A549 (cell line): ENCODE measurements at regions not wholly inside any gene's neighbourhood (a gene's known extent, or its start where the extent isn't known, plus 50 kb on each side); places are given as distances from the start of the nearest gene placed in this dataset.

Experiments
- ATAC-seq, 2 experiments: fragments of 200-7000 bp in 1 of 2; fragments of >200 bp in 1 of 2; cut with Nextera tagmentation in 1 of 2; cut with Tn5 transposase in 1 of 2; 3 replicates each; pipeline versions ENCODE4 v1.8.0 to v1.9.1; 2018 to 2020; ENCODE audit warnings: mild to moderate bottlenecking in 1 of 2, moderate library complexity in 1 of 2
- CTCF ChIA-PET: fragments of 300-600 bp; sonication (Branson Sonifier 250); formaldehyde crosslinking; extraction: SDS; loops from one replicate; lab custom pipeline; 2021; ENCODE audit warnings: antibody characterized with exemption, inconsistent platforms; lab: Yijun Ruan, JAX
- POLR2A ChIA-PET: fragments of 350-600 bp; formaldehyde crosslinking; extraction: SDS; loops from one replicate; lab custom pipeline; 2021; ENCODE audit warnings: antibody characterized with exemption, inconsistent platforms; lab: Yijun Ruan, JAX
- DNase-seq, 2 experiments: peaks; one replicate each; pipeline versions ENCODE4 v3.0.0 to v3.0.0-alpha.2; 2011 to 2016; ENCODE audit warnings: low read depth in 1 of 2, low spot score in 1 of 2
- FAIRE-seq: peaks from 2 replicates; lab custom pipeline; 2011; peaks lifted over from hg19 to GRCh38; lab: Jason Lieb, UNC
- H3K27ac ChIP-seq, 2 experiments: fragments of >200 bp; sonication (Bioruptor Twin); formaldehyde crosslinking; 3 replicates each; pipeline ENCODE4 v1.5.1; 2016 to 2017
- H3K4me1 ChIP-seq: fragments of >200 bp; sonication (Bioruptor Twin); formaldehyde crosslinking; 3 replicates; pipeline ENCODE4 v1.6.1; 2016
- H3K4me2 ChIP-seq: fragments of >200 bp; sonication (Bioruptor Twin); formaldehyde crosslinking; 3 replicates; pipeline ENCODE4 v1.6.1; 2016
- H3K4me3 ChIP-seq: fragments of >200 bp; sonication (Bioruptor Twin); formaldehyde crosslinking; 3 replicates; pipeline ENCODE4 v1.5.1; 2016
- H3K9me3 ChIP-seq: fragments of >200 bp; sonication (Bioruptor Twin); formaldehyde crosslinking; 3 replicates; pipeline ENCODE4 v1.6.1; 2016
- CBX8 ChIP-seq: fragments of 200-600 bp; sonication (generic); IDR thresholded peaks from 2 replicates; pipeline ENCODE4 v1.6.1; 2016
- CEBPB ChIP-seq, 2 experiments: fragments of >200 bp in 1 of 2; sonication (Bioruptor Twin) in 1 of 2; formaldehyde crosslinking in 1 of 2; IDR thresholded peaks; 2 replicates each; pipeline ENCODE4 v1.6.1; 2012 to 2016
- CHD4 ChIP-seq: fragments of 200-600 bp; sonication (generic); IDR thresholded peaks from 2 replicates; pipeline ENCODE4 v1.6.1; 2016; ENCODE audit warnings: antibody characterized with exemption, mild to moderate bottlenecking, borderline replicate concordance
- EHF ChIP-seq: fragments of 250-450 bp; sonication (Bioruptor Pico); IDR thresholded peaks from 2 replicates; pipeline ENCODE4 v1.5.0; 2020; ENCODE audit warnings: mild to moderate bottlenecking
- ELK1 ChIP-seq: fragments of 150-350 bp; IDR thresholded peaks from 2 replicates; pipeline ENCODE4 v1.6.1; 2014; ENCODE audit warnings: low read depth, mild to moderate bottlenecking, low read length
- EP300 ChIP-seq, 2 experiments: fragments of >200 bp; sonication (Bioruptor Twin); formaldehyde crosslinking; IDR thresholded peaks; 2 replicates in 1 of 2; 3 replicates in 1 of 2; pipeline ENCODE4 v1.6.1; 2016 to 2017
- FOXS1 ChIP-seq: fragments of 250-450 bp; sonication (Bioruptor Pico); IDR thresholded peaks from 2 replicates; pipeline ENCODE4 v1.5.0; 2020; ENCODE audit warnings: mild to moderate bottlenecking, moderate library complexity
- GATA3 ChIP-seq: IDR thresholded peaks from 2 replicates; pipeline ENCODE4 v1.6.1; 2012; ENCODE audit warnings: borderline replicate concordance
- HEYL ChIP-seq: fragments of 250-450 bp; sonication (Bioruptor Pico); IDR thresholded peaks from 2 replicates; pipeline ENCODE4 v1.8.0; 2021; ENCODE audit warnings: mild to moderate bottlenecking, moderate library complexity
- HOXB13 ChIP-seq: fragments of 250-450 bp; sonication (Bioruptor Pico); IDR thresholded peaks from 2 replicates; pipeline ENCODE4 v1.5.0; 2020; ENCODE audit warnings: low read depth, mild to moderate bottlenecking, moderate library complexity
- HOXB5 ChIP-seq: fragments of 250-450 bp; sonication (Bioruptor Pico); IDR thresholded peaks from 2 replicates; pipeline ENCODE4 v1.5.0; 2020; ENCODE audit warnings: mild to moderate bottlenecking, moderate library complexity
- JUN ChIP-seq, 2 experiments: fragments of >200 bp; sonication (Bioruptor Twin); formaldehyde crosslinking; IDR thresholded peaks; 2 replicates in 1 of 2; 3 replicates in 1 of 2; pipeline ENCODE4 v1.6.1; 2016 to 2017
- MYC ChIP-seq: IDR thresholded peaks from 2 replicates; pipeline ENCODE4 v1.6.1; 2012; ENCODE audit warnings: mild to moderate bottlenecking, inconsistent platforms, low read length, improper control_type of control experiment, borderline replicate concordance
- NPAS2 ChIP-seq: fragments of 250-450 bp; sonication (Bioruptor Pico); IDR thresholded peaks from 2 replicates; pipeline ENCODE4 v1.8.0; 2022; ENCODE audit warnings: mild to moderate bottlenecking, moderate library complexity, borderline replicate concordance
- NR3C1 ChIP-seq: fragments of >200 bp; sonication (Bioruptor Twin); formaldehyde crosslinking; IDR thresholded peaks from 3 replicates; pipeline ENCODE4 v1.6.1; 2017
- POLR2A ChIP-seq: IDR thresholded peaks from 2 replicates; pipeline ENCODE4 v1.6.1; 2012; ENCODE audit warnings: mild to moderate bottlenecking, low read length
- POLR2AphosphoS2 ChIP-seq: conservative IDR thresholded peaks from 2 replicates; pipeline ENCODE4 v1.6.1; 2012; ENCODE audit warnings: low read length, improper control_type of control experiment, inconsistent platforms
- REST ChIP-seq: fragments of 200-600 bp; sonication (generic); IDR thresholded peaks from 2 replicates; pipeline ENCODE4 v1.6.1; 2016; ENCODE audit warnings: antibody characterized with exemption, mild to moderate bottlenecking, moderate library complexity
- RFX5 ChIP-seq: fragments of 450-650 bp; IDR thresholded peaks from 2 replicates; pipeline ENCODE4 v1.7.1; 2014; ENCODE audit warnings: antibody characterized with exemption, mild to moderate bottlenecking, moderate library complexity
- SMC3 ChIP-seq: fragments of >200 bp; sonication (Bioruptor Twin); formaldehyde crosslinking; IDR thresholded peaks from 3 replicates; pipeline ENCODE4 v1.6.1; 2018; ENCODE audit warnings: inconsistent platforms
- ZC3H11A ChIP-seq: fragments of 450-650 bp; IDR thresholded peaks from 2 replicates; pipeline ENCODE4 v1.6.1; 2014; ENCODE audit warnings: antibody characterized with exemption, mild to moderate bottlenecking
- ZNF302 ChIP-seq: fragments of 250-450 bp; sonication (Bioruptor Pico); IDR thresholded peaks from 2 replicates; pipeline ENCODE4 v1.9.0; 2021; ENCODE audit warnings: inconsistent platforms, mild to moderate bottlenecking, moderate library complexity
- WGBS: methylation state at CpG from one replicate; pipeline ENCODE4 v1.1.6; 2017; ENCODE audit errors: missing lambda C conversion rate; 5-methylcytosine and 5-hydroxymethylcytosine counted together
- TF ChIP-seq, protein P1 (sequence below): fragments of 250-450 bp; sonication (Bioruptor Pico); IDR thresholded peaks from 2 replicates; pipeline ENCODE4 v1.5.0; 2021; ENCODE audit warnings: mild to moderate bottlenecking, moderate library complexity, borderline replicate concordance
- TF ChIP-seq, protein P2 (sequence below): IDR thresholded peaks from 2 replicates; pipeline ENCODE4 v1.6.1; 2012; ENCODE audit warnings: low read depth, borderline replicate concordance
- TF ChIP-seq, protein P3 (sequence below): fragments of >200 bp; sonication (Bioruptor Twin); formaldehyde crosslinking; IDR thresholded peaks from 3 replicates; pipeline ENCODE4 v1.5.1; 2016

DNA sequence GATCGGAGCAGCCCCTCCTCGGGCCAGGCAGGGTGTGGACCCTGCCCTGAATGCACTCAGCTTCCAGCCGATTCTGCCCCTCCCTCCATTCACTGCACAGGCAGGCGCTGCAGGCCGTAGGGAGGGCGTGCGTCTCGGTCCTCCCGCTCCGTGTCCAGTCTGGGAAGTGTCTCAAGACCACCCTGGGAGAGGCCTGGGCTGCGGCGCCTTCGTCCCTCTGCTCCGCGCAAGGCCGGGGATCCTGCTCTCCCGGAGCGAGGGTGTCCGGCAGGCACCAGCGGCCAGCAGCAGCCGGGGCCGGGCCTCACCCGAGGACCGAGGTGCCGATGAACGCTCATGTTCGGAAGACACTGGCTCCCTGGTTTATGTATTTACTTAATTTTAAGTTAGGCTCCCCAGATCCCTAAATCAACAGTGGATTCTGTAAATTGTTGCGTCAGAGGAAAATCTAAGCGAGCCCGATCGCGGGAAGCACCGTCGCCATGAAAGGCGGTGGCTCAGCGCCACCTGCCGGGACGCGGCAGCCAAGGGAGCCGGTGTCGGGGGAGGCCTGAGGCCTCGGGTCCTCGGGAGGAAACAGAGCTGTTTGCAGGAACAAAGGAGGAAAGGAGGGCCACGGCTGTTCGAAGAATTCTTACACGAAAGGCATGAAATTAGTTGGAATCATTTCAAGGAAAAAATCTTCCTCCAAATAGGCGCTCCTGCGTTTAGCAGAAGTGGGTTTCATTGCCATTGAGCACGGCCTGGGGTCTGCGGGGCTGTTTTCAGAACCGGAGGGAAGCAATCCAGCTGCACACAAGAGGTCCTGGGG, 195.3 kb downstream of the BRD1 start (continued):
- TF ChIP-seq, protein P1, sequence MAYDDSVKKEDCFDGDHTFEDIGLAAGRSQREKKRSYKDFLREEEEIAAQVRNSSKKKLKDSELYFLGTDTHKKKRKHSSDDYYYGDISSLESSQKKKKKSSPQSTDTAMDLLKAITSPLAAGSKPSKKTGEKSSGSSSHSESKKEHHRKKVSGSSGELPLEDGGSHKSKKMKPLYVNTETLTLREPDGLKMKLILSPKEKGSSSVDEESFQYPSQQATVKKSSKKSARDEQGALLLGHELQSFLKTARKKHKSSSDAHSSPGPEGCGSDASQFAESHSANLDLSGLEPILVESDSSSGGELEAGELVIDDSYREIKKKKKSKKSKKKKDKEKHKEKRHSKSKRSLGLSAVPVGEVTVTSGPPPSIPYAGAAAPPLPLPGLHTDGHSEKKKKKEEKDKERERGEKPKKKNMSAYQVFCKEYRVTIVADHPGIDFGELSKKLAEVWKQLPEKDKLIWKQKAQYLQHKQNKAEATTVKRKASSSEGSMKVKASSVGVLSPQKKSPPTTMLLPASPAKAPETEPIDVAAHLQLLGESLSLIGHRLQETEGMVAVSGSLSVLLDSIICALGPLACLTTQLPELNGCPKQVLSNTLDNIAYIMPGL (CRISPR knock-in tag), result no peak
- TF ChIP-seq EHF (CRISPR knock-in tag), result no peak
- peak; percentile 77 for TF ChIP-seq SMC3
- TF ChIP-seq HEYL (CRISPR knock-in tag), result no peak
- peak; percentile 48 to 58; a peak in 3 of 4 replicates for TF ChIP-seq CEBPB (IDR thresholded peaks at IDR 0.05)
- TF ChIP-seq, protein P2, sequence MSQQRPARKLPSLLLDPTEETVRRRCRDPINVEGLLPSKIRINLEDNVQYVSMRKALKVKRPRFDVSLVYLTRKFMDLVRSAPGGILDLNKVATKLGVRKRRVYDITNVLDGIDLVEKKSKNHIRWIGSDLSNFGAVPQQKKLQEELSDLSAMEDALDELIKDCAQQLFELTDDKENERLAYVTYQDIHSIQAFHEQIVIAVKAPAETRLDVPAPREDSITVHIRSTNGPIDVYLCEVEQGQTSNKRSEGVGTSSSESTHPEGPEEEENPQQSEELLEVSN, result no peak
- TF ChIP-seq MYC, result no peak
- no peak for TF ChIP-seq NR3C1
- no peak for TF ChIP-seq ZC3H11A
- no peak for TF ChIP-seq HOXB5 (CRISPR knock-in tag)
- TF ChIP-seq, protein P3, sequence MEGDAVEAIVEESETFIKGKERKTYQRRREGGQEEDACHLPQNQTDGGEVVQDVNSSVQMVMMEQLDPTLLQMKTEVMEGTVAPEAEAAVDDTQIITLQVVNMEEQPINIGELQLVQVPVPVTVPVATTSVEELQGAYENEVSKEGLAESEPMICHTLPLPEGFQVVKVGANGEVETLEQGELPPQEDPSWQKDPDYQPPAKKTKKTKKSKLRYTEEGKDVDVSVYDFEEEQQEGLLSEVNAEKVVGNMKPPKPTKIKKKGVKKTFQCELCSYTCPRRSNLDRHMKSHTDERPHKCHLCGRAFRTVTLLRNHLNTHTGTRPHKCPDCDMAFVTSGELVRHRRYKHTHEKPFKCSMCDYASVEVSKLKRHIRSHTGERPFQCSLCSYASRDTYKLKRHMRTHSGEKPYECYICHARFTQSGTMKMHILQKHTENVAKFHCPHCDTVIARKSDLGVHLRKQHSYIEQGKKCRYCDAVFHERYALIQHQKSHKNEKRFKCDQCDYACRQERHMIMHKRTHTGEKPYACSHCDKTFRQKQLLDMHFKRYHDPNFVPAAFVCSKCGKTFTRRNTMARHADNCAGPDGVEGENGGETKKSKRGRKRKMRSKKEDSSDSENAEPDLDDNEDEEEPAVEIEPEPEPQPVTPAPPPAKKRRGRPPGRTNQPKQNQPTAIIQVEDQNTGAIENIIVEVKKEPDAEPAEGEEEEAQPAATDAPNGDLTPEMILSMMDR, result peak; percentile 80
- TF ChIP-seq CHD4, result no peak
- peak; percentile 46 for TF ChIP-seq REST
- no peak for TF ChIP-seq EP300 (IDR thresholded peaks at IDR 0.05)
- TF ChIP-seq ZNF302 (CRISPR knock-in tag), result no peak
- no peak for TF ChIP-seq NPAS2 (CRISPR knock-in tag)
- TF ChIP-seq, all 56 proteins: peak for 5

DNA sequence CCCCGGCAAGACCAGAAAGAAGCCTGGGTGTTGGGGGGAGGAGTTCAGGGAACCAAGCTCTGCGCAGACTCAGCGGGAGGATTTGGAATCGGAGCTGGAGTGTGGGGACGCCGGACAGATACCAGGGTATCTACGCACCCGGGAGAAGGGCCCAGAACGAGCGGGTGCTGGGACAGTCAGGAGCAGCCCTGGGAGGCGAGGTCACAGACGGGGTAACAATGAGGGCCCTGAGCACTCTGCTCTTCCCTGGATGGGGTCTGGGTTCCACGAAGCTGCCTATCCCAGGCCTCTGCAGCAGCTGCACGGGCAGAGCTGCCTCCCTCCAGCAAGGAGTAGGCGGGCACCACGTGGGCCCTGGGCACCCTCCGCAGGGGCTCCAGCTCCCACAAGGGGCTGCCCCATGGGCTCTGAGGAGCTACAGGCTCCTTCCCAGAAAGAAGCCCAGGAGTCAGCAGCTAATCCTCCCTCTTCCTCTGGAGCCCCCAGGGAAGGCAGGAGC, 197.2 kb downstream of the BRD1 start:
- Histone ChIP-seq H3K4me2 (no peak overlapping the region), H3K9me3 (no peaks in the 10 kb centered on the region), H3K4me3 (no peak overlapping the region), H3K4me1 (no peaks in the 10 kb centered on the region), H3K27ac (no peak overlapping the region)
- TF ChIP-seq ELK1 (no peak), CBX8 (no peak), HEYL (CRISPR knock-in tag) (no peak), HOXB13 (CRISPR knock-in tag) (no peak), POLR2AphosphoS2 (no peak), RFX5 (no peak), JUN (IDR thresholded peaks at IDR 0.05) (no peak), SMC3 (no peak), GATA3 (no peak), ZNF302 (CRISPR knock-in tag) (no peak), FOXS1 (CRISPR knock-in tag) (no peak), POLR2A (no peak)
- TF ChIP-seq, protein P1 (CRISPR knock-in tag), result no peak
- WGBS, result 28% methylated on average over 6 of the region's 17 CpGs
- FAIRE-seq (no peak), ATAC-seq (no peak), DNase-seq (no peak)
- CTCF ChIA-PET, result interaction anchor here (1.0 to 2.3 kb wide), 3 partner anchors 9 to 584 kb away, joined by 3 to 13 read pairs (median 3); no protein-coding TSS in a partner anchor
- POLR2A ChIA-PET, result no interaction called here
